Erythroblast (primary cell): ENCODE measurements at regions not wholly inside any gene's neighbourhood (a gene's known extent, or its start where the extent isn't known, plus 50 kb on each side); places are given as distances from the start of the nearest gene placed in this dataset.

Source experiments
- GATA1 ChIP-seq: IDR thresholded peaks from 2 replicates; pipeline ENCODE4 v1.6.1; 2011; ENCODE audit warnings: low read depth, mild to moderate bottlenecking, control low read depth, low read length, moderate library complexity
- POLR2A ChIP-seq: IDR thresholded peaks from 2 replicates; pipeline ENCODE4 v1.6.1; 2011; ENCODE audit warnings: mild to moderate bottlenecking, low read length

- TF ChIP-seq POLR2A (no peak), GATA1 (no peak)
These were observed 100.4 kb upstream of the PAM start for GRCh38 chr5:102654559-102655349.
